HG03159 (cell line): ENCODE measurements at regions not wholly inside any gene's neighbourhood (a gene's known extent, or its start where the extent isn't known, plus 50 kb on each side); places are given as distances from the start of the nearest gene placed in this dataset.

Source experiments
- ATAC-seq: cut with Tn5 transposase; IDR thresholded peaks from one replicate; pipeline ENCODE4 v1.9.1; 2021; ENCODE audit warnings: mild to moderate bottlenecking, moderate library complexity; ENCODE audit not compliant: unreplicated experiment

GRCh38 chr1:73662526-73662925, 535.5 kb downstream of the LRRIQ3 start:
- ATAC-seq: no peak

GRCh38 chr1:73659136-73659535, 538.8 kb downstream of the LRRIQ3 start:
- no peak for ATAC-seq

GRCh38 chr1:73654714-73655113, 543.3 kb downstream of the LRRIQ3 start:
- ATAC-seq: no peak

GRCh38 chr1:73644198-73644597, 553.8 kb downstream of the LRRIQ3 start:
- no peak for ATAC-seq

GRCh38 chr1:73639494-73639893, 558.5 kb downstream of the LRRIQ3 start:
- ATAC-seq: no peak

GRCh38 chr1:73637264-73637663, 560.7 kb downstream of the LRRIQ3 start:
- no peak for ATAC-seq

- no peak for ATAC-seq
Measured at GRCh38 chr1:73635021-73635420, 563.0 kb downstream of the LRRIQ3 start.

GRCh38 chr1:73627723-73628122, 570.3 kb downstream of the LRRIQ3 start:
- ATAC-seq: no peak

- no peak for ATAC-seq
Measured at GRCh38 chr1:73626326-73626725, 571.6 kb downstream of the LRRIQ3 start.

GRCh38 chr1:73623946-73624345, 574.0 kb downstream of the LRRIQ3 start:
- ATAC-seq: no peak

- no peak for ATAC-seq
Measured at GRCh38 chr1:73617145-73617544, 580.8 kb downstream of the LRRIQ3 start.

GRCh38 chr1:73611681-73612080, 586.3 kb downstream of the LRRIQ3 start:
- no peak for ATAC-seq

- ATAC-seq: no peak
Measured at GRCh38 chr1:73604739-73605138, 593.2 kb downstream of the LRRIQ3 start.

- ATAC-seq: no peak
Measured at GRCh38 chr1:73604211-73604610, 593.8 kb downstream of the LRRIQ3 start.

- no peak for ATAC-seq
Measured at GRCh38 chr1:73593804-73594203, 604.2 kb downstream of the LRRIQ3 start.

GRCh38 chr1:73593364-73593763, 604.6 kb downstream of the LRRIQ3 start:
- no peak for ATAC-seq

GRCh38 chr1:73587080-73587479, 610.9 kb downstream of the LRRIQ3 start:
- no peak for ATAC-seq

GRCh38 chr1:73577206-73577605, 620.8 kb downstream of the LRRIQ3 start:
- no peak for ATAC-seq

GRCh38 chr1:73576083-73576482, 621.9 kb downstream of the LRRIQ3 start:
- no peak for ATAC-seq

- ATAC-seq: no peak
Measured at GRCh38 chr1:73564294-73564693, 633.7 kb downstream of the LRRIQ3 start.

GRCh38 chr1:73556270-73556669, 641.7 kb downstream of the LRRIQ3 start:
- no peak for ATAC-seq

- no peak for ATAC-seq
Measured at GRCh38 chr1:73537400-73537799, 660.6 kb downstream of the LRRIQ3 start.

GRCh38 chr1:73517603-73518191, 680.3 kb downstream of the LRRIQ3 start:
- ATAC-seq: no peak
